HTR-8/SVneo (cell line): ENCODE measurements at regions not wholly inside any gene's neighbourhood (a gene's known extent, or its start where the extent isn't known, plus 50 kb on each side); places are given as distances from the start of the nearest gene placed in this dataset.
A peak's percentile ranks its signal among the peaks of the same experiment; 100 is the strongest.
"Not testable (repeated sequence)": the region's sequence is repeated elsewhere in the genome, so short reads cannot be mapped to it uniquely, and the experiment has no call there.

Source experiments
- DNase-seq: peaks from one replicate; pipeline ENCODE4 v3.0.0; 2011; ENCODE audit warnings: low spot score, mixed read lengths; ENCODE audit not compliant: insufficient read length
- FAIRE-seq: peaks from 2 replicates; lab custom pipeline; 2011; peaks lifted over from hg19 to GRCh38; lab: Jason Lieb, UNC

- DNase-seq, result no peak
- FAIRE-seq, result peak; percentile 16
Observed at GRCh38 chr7:46909601-46910051, 672.3 kb downstream of the TNS3 start.

GRCh38 chr7:46908770-46909169, 673.1 kb downstream of the TNS3 start:
- FAIRE-seq (no peak), DNase-seq (peak; percentile 65)

- FAIRE-seq, DNase-seq: not testable (repeated sequence)
Observed at GRCh38 chr7:46904523-46904922, 677.4 kb downstream of the TNS3 start.

DNA sequence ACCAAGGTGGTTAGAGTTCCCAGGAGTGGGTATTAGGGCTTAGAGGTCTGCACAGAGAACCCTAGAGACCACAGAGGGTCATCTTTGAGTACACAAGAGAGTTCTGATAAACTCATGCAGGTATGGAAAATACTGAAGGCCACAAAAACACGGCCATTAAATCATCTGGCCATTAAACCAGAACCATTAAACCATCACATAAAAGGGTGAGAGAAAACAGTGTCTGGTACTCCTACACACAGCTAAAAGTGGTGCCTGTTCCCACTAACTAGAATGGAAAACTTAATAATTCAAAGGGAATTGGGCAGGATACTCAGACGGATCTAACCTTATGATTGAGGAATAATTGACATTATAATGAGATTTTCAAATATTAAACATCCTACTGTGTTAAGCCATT, 679.4 kb downstream of the TNS3 start:
- DNase-seq, result no peak
- FAIRE-seq, result no peak

DNA sequence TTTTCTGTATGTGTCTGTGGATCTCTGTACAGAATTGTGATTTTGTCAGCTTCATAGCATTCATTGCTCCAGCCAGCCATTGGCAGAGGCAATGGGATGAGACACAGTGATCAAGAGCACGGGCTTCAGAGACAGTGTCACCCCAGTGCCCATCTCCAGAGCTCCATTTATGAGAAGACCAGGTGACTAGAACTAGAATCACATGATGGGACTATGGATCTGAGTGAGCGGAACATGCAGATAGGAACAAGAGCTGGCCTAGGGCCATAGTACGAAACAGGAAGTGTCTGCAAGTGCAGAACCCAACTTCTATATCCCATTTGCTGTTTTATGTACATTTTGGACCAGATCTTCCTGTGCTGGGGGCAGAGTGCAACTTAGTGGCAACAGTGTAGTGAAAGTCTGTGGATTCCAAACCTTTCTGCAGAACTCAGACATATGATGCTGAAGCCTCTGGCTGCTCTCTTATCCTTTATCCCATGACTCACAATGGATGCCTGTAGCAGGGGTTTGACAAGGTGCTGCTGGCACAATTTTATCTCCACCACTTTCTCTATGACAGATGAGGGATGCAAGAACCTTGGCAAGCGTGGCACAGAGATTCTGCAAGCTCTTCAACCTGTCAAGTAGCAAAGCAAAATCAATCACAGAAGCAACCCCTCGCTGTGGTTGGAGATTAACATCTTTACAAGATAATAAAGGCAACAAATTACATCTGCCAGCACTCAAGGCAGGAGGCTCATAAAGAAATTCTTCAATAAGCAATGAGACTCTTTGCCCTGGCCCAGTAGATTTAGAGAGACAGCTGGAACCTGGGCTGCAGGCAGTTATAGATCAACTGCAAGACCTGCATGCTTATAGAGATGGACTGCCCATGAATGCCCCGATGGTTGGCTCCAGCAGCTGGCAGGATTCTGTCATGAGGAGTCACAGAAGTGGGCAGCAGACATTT, 681.3 kb downstream of the TNS3 start:
- peak; percentile 28 for DNase-seq
- FAIRE-seq, result no peak

GRCh38 chr7:46897381-46897780, 684.5 kb downstream of the TNS3 start:
- no peak for FAIRE-seq
- no peak for DNase-seq

DNA sequence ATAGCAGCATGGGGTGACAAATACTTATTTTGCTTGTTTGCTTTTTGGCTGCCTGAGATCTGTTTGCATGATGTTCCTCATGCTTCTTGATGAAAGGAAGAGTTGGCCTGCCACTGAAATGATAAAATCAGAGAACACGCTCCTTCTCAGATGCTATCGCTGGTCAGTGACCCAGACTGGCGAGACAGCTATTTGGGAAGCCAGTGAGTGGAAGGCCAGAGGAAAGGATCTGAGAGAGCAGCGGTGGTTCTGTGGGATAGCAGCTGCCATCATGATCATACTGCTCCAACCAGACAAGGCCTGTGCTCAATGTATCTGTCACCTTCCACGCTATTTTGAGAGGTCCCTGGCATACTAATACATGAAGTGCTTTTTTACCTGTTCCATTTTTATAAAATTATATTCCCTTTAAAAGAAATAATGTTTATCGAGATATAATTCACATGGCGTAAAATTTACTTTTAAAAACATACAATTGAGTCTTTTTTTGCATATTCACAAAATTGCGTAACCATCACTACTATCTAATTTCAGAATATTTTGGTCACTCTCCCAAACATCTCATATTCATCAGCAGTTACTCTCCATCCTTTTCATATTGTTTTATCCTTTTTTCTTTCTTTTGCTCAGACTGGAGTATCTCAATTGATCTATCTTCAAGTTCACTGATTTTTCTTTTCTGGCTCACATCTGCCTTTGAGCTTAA, 695.1 kb downstream of the TNS3 start:
- DNase-seq (no peak), FAIRE-seq (no peak)

DNA sequence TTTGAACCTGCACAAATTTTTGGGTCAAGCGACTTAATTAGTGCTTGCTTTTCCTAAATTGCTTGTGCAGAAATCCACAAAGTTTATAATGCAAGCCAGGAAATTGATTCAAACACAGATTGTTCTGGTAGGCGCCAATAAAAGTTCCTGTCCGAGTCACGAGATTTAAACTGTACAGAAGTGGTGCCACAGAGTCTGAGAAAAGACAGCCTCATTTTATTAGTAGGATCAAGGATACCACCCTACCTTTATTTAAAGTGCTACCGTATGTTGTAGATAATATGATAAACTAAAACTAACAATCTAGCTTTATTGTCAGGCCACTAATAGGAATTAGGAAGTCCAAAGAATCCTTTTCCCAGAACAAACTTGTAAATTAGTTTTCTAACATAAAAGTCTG, 696.7 kb downstream of the TNS3 start:
- no peak for DNase-seq

GRCh38 chr7:46881507-46882127, 700.3 kb downstream of the TNS3 start:
- peak; percentile 19 for DNase-seq
- FAIRE-seq, result peak; percentile 20

More for the DNA sequence above, 696.7 kb downstream of the TNS3 start:
- FAIRE-seq, result no peak

- DNase-seq (no peak), FAIRE-seq (no peak)
Observed at GRCh38 chr7:46880508-46881196, 701.3 kb downstream of the TNS3 start.

GRCh38 chr7:46879783-46880182, 702.1 kb downstream of the TNS3 start:
- DNase-seq (no peak), FAIRE-seq (no peak)

- FAIRE-seq, result peak; percentile 9
- no peak for DNase-seq
Observed at GRCh38 chr7:46871516-46871915, 710.4 kb downstream of the TNS3 start.

DNA sequence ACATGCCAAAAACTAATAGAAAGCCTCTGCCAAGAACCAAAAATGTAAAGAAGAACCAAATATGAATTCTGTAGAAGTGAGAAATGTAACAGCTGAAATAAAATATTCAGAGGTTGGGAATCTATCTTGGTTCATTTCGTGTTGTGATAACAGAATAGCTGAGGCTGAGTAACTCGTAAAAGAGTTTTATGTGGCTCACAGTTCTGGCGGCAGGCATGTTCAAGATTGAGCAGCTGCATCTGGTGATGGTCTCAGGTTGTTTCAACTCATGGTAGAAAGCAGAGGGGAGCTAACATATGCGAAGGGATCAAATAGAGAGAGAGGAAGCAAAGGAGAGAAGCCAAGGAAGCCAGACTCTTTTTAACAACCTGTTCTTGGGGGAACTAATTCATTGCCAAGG, 717.2 kb downstream of the TNS3 start:
- FAIRE-seq (no peak), DNase-seq (no peak)

GRCh38 chr7:46859963-46860475, 721.9 kb downstream of the TNS3 start:
- FAIRE-seq (no peak), DNase-seq (peak; percentile 8)

GRCh38 chr7:46855851-46856250, 726.1 kb downstream of the TNS3 start:
- FAIRE-seq, result no peak
- DNase-seq, result no peak

DNA sequence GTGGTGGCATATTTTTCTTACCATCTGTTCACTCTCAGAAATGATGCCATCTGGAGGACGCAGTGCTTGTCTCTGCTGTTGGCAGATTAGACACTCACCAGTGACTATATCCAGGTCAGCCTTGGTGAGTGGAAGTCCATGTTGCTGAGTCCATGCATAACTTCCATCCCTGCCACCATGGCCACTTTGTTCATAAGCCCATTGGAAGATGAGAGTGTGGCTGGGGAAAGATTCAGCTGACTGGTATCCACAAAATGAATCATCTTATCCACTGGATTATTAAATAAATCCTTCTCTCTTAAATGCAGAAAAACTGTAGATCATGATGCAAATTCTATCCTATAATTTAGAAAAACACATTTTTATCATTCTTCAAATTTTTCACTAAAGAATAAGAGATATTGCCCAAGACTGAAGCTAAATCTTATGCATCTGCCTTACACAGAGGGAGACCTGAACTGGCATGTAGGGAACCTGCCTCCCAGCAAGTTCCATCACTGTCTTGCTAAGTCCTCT, 726.9 kb downstream of the TNS3 start:
- peak; percentile 6 for DNase-seq
- FAIRE-seq, result peak; percentile 28

DNA sequence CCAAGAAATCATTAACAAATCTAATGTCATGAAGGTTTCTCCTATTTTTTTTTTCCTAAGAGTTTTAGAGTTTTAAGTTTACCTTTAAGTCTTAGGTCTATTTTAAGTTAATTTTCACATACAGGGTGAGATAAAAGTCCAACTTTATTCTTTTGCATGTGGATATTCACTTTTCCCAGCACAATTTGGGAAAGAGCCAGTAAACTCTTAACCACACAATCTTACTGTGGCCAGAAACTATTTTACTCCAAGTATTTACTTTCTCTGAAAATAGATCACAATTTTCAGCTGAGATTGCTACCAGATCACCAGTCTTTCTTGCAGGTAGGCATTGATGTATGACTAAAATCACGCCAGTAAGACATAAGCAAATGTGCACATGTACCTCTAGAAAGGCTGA, 728.5 kb downstream of the TNS3 start:
- FAIRE-seq, result no peak
- DNase-seq, result no peak

GRCh38 chr7:46852795-46853194, 729.1 kb downstream of the TNS3 start:
- FAIRE-seq (no peak), DNase-seq (no peak)

DNA sequence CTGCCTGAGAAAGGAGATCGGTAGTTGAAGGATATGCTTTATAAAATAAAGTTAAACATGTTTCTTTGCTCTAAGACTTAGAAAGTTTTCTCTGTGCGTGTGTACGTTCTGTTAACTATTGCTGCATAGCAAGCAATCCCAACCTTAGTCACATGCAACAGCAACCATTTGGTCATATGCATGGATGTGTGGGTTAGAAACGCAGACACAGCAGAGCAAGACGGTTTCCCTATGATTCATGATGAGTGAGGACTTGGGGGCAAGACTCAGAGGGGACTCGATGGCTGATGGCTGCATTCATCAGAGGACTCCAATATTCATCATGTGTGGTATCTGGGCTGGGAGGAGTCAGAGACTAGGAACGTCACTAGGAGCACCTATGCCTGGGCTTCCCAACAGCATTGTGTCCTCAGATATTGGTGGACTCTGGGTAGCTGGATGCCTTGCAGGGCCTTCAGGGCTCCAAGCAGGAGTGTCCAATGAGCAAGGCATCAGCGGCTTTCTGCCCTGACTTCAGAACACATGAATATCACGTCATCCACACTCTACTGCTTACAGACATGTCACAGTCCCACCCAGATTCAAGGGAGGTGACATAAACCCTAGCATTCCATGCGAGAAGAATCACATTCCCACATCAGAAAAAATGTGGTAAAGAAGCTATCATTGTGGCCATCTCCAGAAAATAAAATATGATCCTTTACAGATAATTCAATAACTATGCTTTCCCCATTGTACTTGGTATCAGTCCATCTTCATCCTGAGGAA, 731.2 kb downstream of the TNS3 start:
- FAIRE-seq (no peak), DNase-seq (no peak)
